Medulla oblongata (tissue), 1 donor: ENCODE measurements at regions not wholly inside any gene's neighbourhood (a gene's known extent, or its start where the extent isn't known, plus 50 kb on each side); places are given as distances from the start of the nearest gene placed in this dataset.
"Not testable (repeated sequence)": the region's sequence is repeated elsewhere in the genome, so short reads cannot be mapped to it uniquely, and the experiment has no call there.

Experiments used
- DNase-seq: peaks from one replicate; pipeline ENCODE4 v3.0.0-alpha.2; 2015; ENCODE audit errors: extremely low spot score

GRCh38 chr1:223991297-223991857 lies 122.5 kb upstream of the FBXO28 start:
- not testable (repeated sequence) for DNase-seq

GRCh38 chr1:223961985-223962384 lies 116.2 kb upstream of the TP53BP2 start:
- not testable (repeated sequence) for DNase-seq

DNA sequence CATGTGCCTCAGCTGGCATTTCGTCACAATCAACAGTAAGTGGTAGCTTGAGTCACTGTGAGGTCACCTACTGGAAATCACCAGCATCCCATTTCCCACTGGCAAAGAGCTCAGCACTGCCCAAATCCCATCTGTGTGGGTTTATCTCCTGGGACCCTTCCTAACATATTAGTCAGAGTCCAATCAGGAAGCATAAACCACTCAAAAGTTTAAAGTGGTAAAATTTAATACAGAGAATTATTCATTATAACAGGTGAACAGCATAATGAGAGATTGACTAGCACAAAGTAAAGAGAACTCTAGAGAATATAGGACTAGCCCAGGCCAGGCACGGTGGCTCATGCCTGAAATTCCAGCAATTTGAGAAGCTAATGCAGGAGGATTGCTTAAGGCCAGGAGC lies 107.1 kb upstream of the TP53BP2 start:
- DNase-seq: not testable (repeated sequence)

DNA sequence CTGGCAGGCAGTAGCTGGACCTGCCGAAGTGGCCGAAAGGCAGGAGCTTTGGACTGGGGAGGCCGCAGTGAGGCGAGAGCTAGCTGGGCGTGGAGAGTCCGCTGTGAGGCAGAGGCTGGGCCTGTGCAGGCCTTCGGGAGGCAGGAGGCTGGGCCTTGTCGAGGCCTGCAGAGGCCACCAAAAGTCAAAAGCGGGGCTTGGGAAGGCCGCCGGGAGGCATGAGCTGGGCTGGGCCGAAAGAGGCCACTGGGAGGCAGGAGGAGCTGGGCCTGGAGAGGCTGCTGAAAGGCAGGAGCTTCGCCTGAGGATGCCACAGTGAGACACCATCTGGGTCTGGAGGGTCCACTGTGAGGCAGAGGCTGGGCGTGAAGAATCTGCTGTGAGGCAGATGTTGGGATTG lies 105.8 kb upstream of the TP53BP2 start:
- not testable (repeated sequence) for DNase-seq

GRCh38 chr1:223949944-223950343 lies 104.2 kb upstream of the TP53BP2 start:
- DNase-seq: not testable (repeated sequence)

DNA sequence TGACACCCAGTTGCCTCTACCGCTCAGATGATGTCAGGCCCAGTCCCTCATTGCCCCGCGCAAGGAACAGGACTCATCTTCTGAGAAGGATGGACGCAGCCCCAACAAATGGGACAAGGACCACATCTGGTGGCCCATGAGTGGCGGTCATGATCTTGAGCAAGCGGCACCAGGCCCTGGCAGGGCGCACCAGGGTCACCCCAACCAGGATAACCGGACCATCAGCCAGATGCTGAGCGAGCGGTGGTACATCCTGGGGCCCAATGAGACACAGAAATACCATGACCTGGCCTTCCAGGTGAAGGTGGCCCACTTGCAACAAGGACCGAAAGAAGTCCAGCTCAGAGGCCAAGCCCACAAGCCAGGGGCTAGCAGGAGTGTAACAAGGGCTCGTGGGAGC lies 102.3 kb upstream of the TP53BP2 start:
- DNase-seq: not testable (repeated sequence)

- not testable (repeated sequence) for DNase-seq
Observed at GRCh38 chr1:223936592-223936991, 90.8 kb upstream of the TP53BP2 start.

DNA sequence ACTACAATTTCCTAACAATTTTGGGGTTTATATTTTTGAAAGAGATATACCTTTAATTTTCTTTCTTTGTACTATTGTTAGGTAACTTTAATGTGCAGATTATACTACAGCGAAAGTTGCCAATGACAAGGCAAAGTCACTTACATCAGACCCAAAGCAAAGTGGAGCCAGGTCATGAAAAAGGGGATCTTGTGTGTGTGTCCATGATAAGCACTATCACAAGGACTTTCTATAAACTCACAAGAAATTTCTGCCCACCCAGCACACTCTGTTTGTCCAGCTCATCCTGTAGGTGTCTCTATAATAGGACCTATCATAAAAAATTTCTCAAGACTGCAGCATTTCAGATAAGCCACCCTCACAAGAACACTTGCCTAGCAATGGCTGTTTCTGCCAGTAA lies 85.7 kb upstream of the TP53BP2 start:
- DNase-seq: not testable (repeated sequence)

GRCh38 chr1:223920805-223921204 lies 75.1 kb upstream of the TP53BP2 start:
- not testable (repeated sequence) for DNase-seq

DNA sequence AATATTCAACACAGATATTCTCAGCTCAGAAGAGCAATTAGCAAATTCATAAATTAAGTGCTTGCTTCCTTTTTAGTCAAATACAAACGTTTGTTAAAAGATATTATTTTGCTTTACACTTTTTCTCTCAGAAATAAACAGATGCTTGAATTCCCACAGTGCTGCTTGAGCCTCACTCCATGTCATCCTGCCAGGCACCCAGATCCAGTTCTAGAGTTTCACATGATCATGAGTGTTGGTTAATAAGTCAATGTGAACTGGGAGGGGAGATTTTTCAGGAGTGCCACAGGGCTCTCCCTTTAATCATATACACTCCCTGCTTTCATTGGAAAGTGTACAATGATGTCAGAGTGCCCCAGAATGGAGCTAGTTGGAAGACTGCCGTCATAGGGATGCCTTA lies 69.7 kb upstream of the TP53BP2 start:
- DNase-seq: not testable (repeated sequence)

DNA sequence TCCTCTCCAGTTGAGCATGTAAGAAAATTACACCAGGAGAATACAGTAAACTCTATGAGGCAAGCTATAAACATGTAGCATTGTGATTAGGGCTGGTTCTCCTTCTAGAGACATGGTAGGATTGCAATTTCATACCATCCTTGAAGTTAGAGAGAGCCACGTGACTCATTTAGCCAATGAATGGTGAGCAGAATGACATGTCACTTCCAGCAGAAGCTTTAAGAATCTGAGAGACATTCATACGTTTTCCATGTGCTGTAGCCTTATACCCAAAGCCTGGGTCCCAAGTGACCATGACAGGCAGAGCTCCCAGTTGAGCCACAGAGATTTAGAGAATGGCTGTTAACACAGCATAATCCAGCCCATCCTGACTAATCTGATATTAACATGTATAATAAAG lies 68.0 kb upstream of the TP53BP2 start:
- DNase-seq: not testable (repeated sequence)

- DNase-seq: not testable (repeated sequence)
Observed at GRCh38 chr1:223907943-223908587, 62.3 kb upstream of the TP53BP2 start.

DNA sequence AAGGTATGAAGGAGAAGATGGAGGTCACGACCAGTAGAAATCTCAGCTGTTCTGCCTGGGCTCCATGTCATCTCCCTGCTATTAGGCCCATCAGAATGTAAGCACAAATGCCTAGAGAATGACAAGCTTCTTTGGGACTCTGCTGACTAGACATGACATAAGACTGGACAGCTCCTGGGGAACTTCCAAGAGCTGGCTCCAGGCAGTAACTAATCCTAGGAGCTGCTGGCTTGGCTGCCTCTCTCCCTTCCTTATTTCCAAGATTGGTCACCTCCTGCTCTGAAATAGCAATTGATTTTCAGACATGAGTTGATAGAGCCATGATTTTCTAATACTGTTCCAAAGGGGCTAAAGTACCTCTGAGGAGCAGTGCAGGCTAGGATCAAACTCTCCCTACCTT lies 57.5 kb upstream of the TP53BP2 start:
- DNase-seq: not testable (repeated sequence)

DNA sequence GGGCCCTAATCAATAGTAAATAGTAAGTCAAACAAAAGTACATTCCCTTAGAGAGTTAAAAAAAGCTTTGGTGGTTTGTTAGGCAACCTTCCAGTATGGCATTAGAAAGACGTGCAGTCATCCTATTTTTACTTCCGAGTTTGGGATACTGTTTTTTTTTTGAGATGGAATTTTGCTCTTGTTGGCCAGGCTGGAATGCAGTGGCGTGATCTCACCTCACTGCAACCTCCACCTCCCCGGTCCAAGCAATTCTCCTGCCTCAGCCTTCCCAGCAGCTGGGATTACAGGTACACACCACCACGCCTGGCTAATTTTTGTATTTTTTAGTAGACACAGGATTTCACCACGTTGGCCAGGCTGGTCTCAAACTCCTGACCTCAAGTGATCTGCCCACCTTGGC lies 54.0 kb upstream of the TP53BP2 start:
- not testable (repeated sequence) for DNase-seq

GRCh38 chr1:223897097-223897496 lies 51.4 kb upstream of the TP53BP2 start:
- DNase-seq: not testable (repeated sequence)

- not testable (repeated sequence) for DNase-seq
Observed at GRCh38 chr1:223895950-223896349, 50.2 kb upstream of the TP53BP2 start.
